Pons (tissue), 1 donor: ENCODE measurements at regions not wholly inside any gene's neighbourhood (a gene's known extent, or its start where the extent isn't known, plus 50 kb on each side); places are given as distances from the start of the nearest gene placed in this dataset.
A peak's percentile ranks its signal among the peaks of the same experiment; 100 is the strongest.

Experiments used
- DNase-seq: peaks from one replicate; pipeline ENCODE4 v3.0.0-alpha.2; 2016; ENCODE audit warnings: low spot score

GRCh38 chr1:4270651-4271337 lies 370.7 kb upstream of the C1orf174 start:
- DNase-seq, result no peak

GRCh38 chr1:4271338-4271998 lies 371.4 kb upstream of the C1orf174 start:
- no peak for DNase-seq

DNA sequence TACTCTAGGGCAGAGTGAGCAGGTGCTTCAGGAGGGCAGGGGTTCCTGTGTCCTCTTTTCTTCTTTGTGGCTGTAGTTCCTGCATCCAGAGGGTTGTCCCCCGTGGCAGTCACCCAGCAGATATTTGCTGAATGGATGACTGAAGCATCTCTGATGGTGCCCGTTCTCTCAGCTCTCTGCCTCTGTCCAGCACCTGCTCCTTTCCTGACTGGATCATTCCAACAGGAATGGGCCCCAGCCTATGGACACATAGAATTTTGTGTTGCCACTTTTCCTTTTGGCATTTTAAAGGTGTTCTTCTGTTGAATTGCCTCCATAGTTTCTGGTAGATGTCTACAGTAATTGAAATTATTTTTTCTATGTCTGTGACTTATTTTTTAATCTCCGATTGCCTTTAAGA lies 372.5 kb upstream of the C1orf174 start:
- DNase-seq, result no peak

- no peak for DNase-seq
Observed at GRCh38 chr1:4273243-4273642, 373.2 kb upstream of the C1orf174 start.

- DNase-seq, result no peak
Observed at GRCh38 chr1:4273747-4274146, 373.7 kb upstream of the C1orf174 start.

GRCh38 chr1:4275083-4275482 lies 375.0 kb upstream of the C1orf174 start:
- no peak for DNase-seq

DNA sequence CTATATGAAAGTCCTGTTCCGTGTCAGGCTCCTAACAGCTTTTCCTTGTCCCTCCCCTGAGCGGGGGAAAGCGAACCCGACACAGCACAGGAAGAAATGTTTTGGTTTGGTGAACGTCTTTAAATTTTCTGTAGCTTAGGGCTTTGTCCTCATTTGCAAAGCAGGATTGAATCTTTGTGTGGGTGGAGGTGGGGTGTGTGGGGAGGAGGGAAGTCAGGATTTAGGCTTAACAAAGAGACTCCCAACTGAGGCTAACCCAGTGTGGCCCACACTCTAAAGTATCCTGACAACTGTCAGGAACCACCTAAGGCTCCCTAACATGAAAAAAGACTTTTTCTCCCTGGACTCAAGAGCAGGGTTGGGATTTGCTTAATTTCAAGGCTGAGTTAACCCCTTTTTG lies 376.2 kb upstream of the C1orf174 start:
- DNase-seq, result no peak

DNA sequence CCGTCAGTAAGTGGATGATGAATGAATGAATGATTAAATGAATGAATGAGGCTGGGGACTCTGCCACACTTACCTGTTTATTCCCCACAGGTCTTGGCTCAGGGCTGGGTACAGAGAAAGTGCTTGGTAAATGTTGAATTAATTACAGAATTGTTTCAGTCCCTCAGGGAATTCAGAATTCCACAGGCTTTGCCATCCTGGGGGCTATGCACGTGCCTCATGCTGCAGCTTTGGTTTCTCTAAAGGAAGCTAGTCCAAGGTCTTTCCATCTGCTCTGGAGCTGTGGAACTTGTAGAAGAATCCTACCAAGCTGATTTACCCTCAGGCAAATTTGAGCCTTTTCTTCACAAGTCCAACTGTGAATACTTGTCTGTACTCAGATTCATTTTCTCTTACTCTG lies 376.8 kb upstream of the AJAP1 start:
- no peak for DNase-seq

DNA sequence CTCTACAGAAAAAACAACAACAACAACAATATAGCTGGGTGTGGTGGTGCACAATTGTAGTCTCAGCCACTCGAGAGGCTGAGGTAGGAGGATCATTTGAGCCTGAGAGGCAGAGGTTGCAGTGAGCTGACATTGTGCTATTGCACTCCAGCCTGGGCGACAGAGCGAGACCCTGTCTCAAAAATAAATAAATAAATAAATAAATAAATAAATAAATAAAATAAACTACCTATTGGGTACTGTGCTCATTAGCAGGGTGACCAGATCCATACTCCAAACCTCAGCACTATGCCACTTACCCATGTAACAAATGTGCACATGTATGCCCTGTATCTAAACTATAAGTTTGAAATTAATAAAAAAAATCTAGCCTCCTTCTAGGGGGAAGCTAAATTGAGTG lies 369.4 kb upstream of the AJAP1 start:
- no peak for DNase-seq

- DNase-seq, result no peak
Observed at GRCh38 chr1:4292861-4293260, 361.5 kb upstream of the AJAP1 start.

DNA sequence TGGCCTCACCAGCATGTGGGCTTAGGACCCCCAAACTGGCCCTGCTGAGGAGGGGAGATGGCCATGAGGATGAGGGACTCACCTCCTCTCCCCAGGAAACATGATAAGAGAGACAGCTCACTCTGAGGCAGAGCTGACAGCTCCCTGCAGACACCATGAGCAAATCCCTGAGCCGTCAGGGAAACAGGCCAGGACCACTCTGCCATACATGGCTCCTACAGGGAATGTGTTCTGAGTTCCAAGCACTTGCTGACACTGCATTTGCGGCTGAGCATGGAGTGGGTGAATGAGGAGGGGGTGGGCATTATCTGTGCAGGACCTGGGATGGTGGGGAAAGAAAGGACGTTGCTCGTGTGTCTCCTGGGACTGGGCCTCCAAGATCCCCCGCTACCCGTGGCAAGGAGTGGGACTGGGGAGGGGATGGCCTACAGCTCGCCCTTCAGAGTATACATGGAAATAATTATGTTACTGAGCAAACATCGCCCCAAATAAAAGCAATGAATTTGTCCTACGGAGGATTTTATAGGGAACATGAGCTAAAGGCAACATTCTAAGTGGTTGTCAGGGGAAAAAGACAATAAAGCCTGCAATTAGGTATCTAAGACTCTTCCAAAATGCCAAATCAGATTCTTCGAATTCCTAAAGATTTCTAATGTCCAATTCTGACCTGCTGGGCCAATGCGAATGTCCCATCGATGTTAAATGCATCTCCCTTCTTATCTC lies 355.9 kb upstream of the AJAP1 start:
- no peak for DNase-seq

DNA sequence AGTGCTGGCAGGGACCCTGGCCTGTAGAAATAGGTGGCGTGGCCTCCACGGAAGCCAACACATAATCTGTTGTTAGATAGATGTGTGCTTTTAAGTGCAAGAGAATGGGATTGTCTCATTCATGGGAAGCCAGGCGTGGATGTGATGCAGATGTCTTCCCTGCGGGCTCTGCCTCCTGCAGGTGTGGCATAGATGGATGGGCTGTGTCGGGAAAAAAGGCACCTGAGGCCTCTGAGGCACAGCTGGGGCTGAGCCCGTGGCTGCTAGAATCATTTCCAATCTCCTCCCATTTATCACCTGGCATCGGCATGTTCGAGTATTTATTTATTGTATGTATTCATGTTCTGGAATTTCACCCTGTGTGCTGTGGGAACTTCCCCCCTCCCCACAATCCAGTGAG lies 353.4 kb upstream of the AJAP1 start:
- DNase-seq, result no peak

- DNase-seq, result no peak
Observed at GRCh38 chr1:4303303-4303702, 351.1 kb upstream of the AJAP1 start.

- DNase-seq, result no peak
Observed at GRCh38 chr1:4305526-4306301, 348.7 kb upstream of the AJAP1 start.

- peak; percentile 7 for DNase-seq
Observed at GRCh38 chr1:4306559-4307467, 347.6 kb upstream of the AJAP1 start.

DNA sequence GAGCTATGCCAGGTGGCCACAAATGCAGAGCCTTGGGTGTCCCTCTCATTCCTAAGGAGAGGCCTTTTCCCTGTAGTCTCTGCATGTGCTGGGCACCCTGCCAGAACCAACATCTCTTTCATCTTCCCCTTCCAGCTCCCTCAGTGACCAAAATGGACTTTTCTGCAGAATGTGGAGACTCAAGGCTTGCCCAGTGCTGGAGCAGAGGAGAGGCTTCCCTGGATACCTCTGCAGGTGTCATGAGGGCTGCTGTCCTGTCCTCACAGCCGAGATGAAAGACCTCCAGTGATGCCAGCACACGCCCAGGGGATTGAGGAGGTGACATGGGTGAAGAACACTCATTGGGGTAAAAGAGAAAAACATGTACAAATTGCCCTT lies 347.0 kb upstream of the AJAP1 start:
- no peak for DNase-seq

- DNase-seq, result no peak
Observed at GRCh38 chr1:4307911-4308545, 346.4 kb upstream of the AJAP1 start.

DNA sequence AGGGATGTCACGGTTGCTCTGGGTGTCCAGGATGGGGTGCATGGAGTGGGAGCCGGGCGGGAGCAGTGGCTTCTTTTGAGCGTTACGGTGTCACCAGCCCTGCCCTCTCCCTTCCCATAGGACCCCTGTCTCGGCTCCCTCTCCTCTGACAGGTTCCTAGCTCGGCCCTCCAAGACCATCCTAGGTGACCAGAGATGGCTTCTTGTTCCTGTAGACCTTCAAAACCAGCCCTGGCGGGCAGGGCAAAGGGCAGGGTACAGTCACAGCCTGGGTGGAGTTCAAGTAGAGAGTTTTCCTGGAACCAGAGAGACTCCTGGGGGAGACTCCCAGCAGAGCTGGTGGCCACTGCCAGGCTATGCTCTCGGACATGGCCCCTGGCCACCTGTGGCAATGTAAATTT lies 345.6 kb upstream of the AJAP1 start:
- DNase-seq, result no peak

DNA sequence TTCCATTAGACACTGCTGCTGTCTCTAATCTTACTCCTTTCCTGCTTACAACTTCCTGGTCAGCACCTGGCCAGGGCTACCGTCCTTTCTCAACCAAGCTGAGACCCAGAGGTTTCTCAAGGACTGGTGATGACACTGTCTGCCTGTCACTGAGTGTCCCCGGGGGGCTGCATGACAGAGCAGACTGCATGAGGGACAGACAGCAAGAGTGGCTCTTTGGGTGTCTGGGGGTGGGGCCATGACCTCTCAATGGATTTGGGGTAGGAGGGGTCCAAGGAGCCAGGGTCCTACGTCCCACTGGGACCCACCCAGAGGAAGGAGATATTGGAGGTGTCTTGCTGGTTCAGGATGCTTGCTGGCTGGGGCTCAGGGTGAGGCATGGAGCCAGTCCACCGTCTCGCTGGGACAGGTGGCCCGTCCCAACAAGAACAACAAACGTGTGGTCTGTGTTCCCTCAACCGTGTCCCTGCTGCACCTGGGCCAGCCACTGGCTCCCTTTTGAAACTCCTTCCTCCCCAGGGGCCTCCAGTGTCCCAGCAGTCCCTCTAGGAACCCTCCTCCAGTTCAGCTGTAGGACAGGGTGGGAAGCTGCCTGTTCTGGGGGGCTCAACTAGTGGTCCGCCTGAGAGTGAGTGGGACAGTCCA lies 344.6 kb upstream of the AJAP1 start:
- no peak for DNase-seq

- no peak for DNase-seq
Observed at GRCh38 chr1:4310396-4310923, 343.9 kb upstream of the AJAP1 start.
